Thyroid gland (tissue), 4 donors: ENCODE measurements at regions not wholly inside any gene's neighbourhood (a gene's known extent, or its start where the extent isn't known, plus 50 kb on each side); places are given as distances from the start of the nearest gene placed in this dataset.

Experiments
- DNase-seq, 2 donors: peaks; one replicate each; pipeline ENCODE4 v3.0.0-alpha.2; 2019
- H3K27ac ChIP-seq, 3 donors: fragments of 200-600 bp; sonication (generic); 1 replicate in 2 of 3; 2 replicates in 1 of 3; pipeline ENCODE4 v1.5.1; 2016 to 2019; ENCODE audit warnings: mild to moderate bottlenecking in 1 of 3, moderate library complexity in 1 of 3
- H3K27me3 ChIP-seq: fragments of 200-600 bp; sonication (generic); one replicate; pipeline ENCODE4 v1.5.1; 2019
- H3K36me3 ChIP-seq, 2 donors: fragments of 200-600 bp; sonication (generic); one replicate each; pipeline ENCODE4 v1.5.1; 2016 to 2019
- H3K4me1 ChIP-seq, 2 donors: fragments of 200-600 bp; sonication (generic); one replicate each; pipeline ENCODE4 v1.5.1; 2017 to 2019
- H3K4me3 ChIP-seq, 3 donors: fragments of 200-600 bp; sonication (generic); replicated peaks in 1 of 3; 1 replicate in 2 of 3; 2 replicates in 1 of 3; pipeline ENCODE4 v1.5.1; 2016; ENCODE audit warnings: mild to moderate bottlenecking in 1 of 3
- H3K9me3 ChIP-seq: fragments of 200-600 bp; sonication (generic); one replicate; pipeline ENCODE4 v1.5.1; 2017
- CTCF ChIP-seq, 6 experiments: fragments of 200-600 bp in 3 of 6; fragments of 450-650 bp in 3 of 6; sonication (generic) in 3 of 6; IDR thresholded peaks; one replicate each; pipeline ENCODE4 v1.5.1; 2016 to 2019; ENCODE audit warnings: antibody characterized with exemption in 6 of 6, mild to moderate bottlenecking in 2 of 6, inconsistent platforms in 1 of 6, moderate library complexity in 1 of 6
- POLR2A ChIP-seq, 2 donors: fragments of 450-650 bp; IDR thresholded peaks; one replicate each; pipeline ENCODE4 v1.6.1; 2017; ENCODE audit warnings: antibody characterized with exemption in 2 of 2, mild to moderate bottlenecking in 2 of 2, moderate library complexity in 1 of 2
- WGBS, 2 donors: methylation state at CpG; one replicate each; pipeline ENCODE4 v1.1.5; 2017; 5-methylcytosine and 5-hydroxymethylcytosine counted together
- intact Hi-C: fragments of 100-400 bp; cut with DNase I; formaldehyde crosslinking; loops from one replicate; pipeline ENCODE4 v1.15.1; 2023

DNA sequence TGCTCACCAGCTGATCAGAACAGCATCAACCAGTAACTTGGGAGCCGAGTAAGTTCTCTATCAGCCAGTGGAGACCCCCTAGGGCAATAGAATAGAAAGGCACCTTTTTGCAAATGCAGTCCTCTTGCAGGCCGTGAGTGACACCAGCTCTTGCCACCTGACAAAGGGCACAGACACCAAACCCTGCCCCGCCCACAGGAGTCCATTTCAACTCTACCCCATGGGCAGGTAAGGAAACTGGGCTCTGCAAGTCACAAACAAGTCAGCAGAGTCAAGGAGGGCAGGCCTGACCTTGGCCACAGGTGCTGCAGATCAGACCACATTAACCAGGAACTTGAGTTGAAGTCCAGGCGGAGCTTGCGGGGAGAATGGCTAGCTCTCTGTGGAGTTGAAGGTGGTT lies 77.4 kb upstream of the SPATA13 start:
- no peak for TF ChIP-seq CTCF (IDR thresholded peaks at IDR 0.05)
- TF ChIP-seq POLR2A (IDR thresholded peaks at IDR 0.05) = no peak
- H3K36me3 ChIP-seq = no peaks in the 10 kb centered on the region
- WGBS, 2 donors = 84 to 91% methylated on average over 5 of the region's 5 CpGs
- no peaks in the 10 kb centered on the region for H3K9me3 ChIP-seq
- no peak overlapping the region for H3K27ac ChIP-seq
- H3K27me3 ChIP-seq = no peaks in the 10 kb centered on the region
- no peak overlapping the region for H3K4me3 ChIP-seq
- DNase-seq = no peak
- intact Hi-C loops = no loop called here
- H3K4me1 ChIP-seq = peaks cover 0 to 11% of the 10 kb centered on the region in 2 donors

DNA sequence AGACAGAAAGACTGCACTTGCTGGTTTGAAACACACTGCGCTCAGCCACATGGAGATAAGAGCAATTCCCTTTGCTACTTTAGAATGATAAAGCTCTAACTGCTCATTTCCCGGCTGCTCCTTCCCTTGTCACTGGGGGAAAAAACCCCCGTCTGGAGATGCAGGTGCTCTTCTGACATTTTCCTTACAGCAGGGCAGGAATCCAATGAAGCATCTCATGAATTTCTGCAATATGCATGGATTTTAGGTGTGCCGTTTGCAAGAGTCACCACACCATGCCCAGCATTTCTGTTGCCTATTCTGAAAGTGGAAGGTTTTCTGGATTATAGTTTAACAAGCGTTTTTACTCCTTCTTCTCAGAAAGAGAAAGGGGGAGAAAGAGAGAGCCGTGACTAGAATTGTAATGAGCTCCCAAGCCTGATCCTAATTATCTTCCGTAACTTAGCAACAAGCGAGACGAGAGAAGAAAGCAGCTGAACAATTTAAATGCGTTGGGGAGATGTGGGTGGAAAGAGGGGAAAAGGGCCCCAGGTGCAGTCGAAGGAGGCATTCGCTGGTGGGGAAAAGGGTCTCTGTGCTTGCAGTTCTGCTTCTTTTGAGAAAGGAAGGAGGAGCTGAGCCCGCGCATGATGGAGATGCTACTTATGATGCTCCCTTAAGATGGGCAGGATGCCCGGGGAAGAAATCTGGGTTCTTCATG lies 76.6 kb upstream of the SPATA13 start:
- intact Hi-C loops = no loop called here
- H3K4me3 ChIP-seq = no peak overlapping the region

GRCh38 chr13:24085662-24086061 lies 74.9 kb upstream of the SPATA13 start:
- DNase-seq = peak; percentile 59 to 61
- Histone ChIP-seq H3K4me1 (peaks cover 0 to 11% of the 10 kb centered on the region in 2 donors), H3K9me3 (no peaks in the 10 kb centered on the region), H3K27ac (peak overlapping the region in 1 of 3 donors; percentile 32), H3K27me3 (no peaks in the 10 kb centered on the region), H3K36me3 (no peaks in the 10 kb centered on the region), H3K4me3 (no peak overlapping the region)
- TF ChIP-seq POLR2A (IDR thresholded peaks at IDR 0.05) = no peak
- TF ChIP-seq CTCF (IDR thresholded peaks at IDR 0.05) = no peak
- WGBS, 2 donors = 34 to 41% methylated on average over 4 of the region's 4 CpGs
- intact Hi-C loops = no loop called here

More for the DNA sequence above, 76.6 kb upstream of the SPATA13 start:
- no peak overlapping the region for H3K27ac ChIP-seq
- no peak for DNase-seq
- H3K27me3 ChIP-seq = no peaks in the 10 kb centered on the region
- no peaks in the 10 kb centered on the region for H3K36me3 ChIP-seq
- H3K4me1 ChIP-seq = peaks cover 0 to 11% of the 10 kb centered on the region in 2 donors
- no peak for TF ChIP-seq CTCF (IDR thresholded peaks at IDR 0.05)
- TF ChIP-seq POLR2A (IDR thresholded peaks at IDR 0.05) = no peak
- 65 to 75% methylated on average over 15 of the region's 15 CpGs for WGBS, 2 donors
- H3K9me3 ChIP-seq = no peaks in the 10 kb centered on the region

GRCh38 chr13:24086642-24087041 lies 73.9 kb upstream of the SPATA13 start:
- DNase-seq = peak in 1 of 2 donors; percentile 8

More at GRCh38 chr13:24086642-24087041, 73.9 kb upstream of the SPATA13 start:
- WGBS, 2 donors = 79 to 85% methylated on average over 6 of the region's 6 CpGs
- H3K27ac ChIP-seq = no peak overlapping the region
- H3K4me1 ChIP-seq = peaks cover 6 to 20% of the 10 kb centered on the region in 2 donors
- no peak overlapping the region for H3K4me3 ChIP-seq
- no peaks in the 10 kb centered on the region for H3K27me3 ChIP-seq
- intact Hi-C loops = no loop called here
- TF ChIP-seq CTCF (IDR thresholded peaks at IDR 0.05) (no peak), POLR2A (IDR thresholded peaks at IDR 0.05) (no peak)
- H3K9me3 ChIP-seq = no peaks in the 10 kb centered on the region
- no peaks in the 10 kb centered on the region for H3K36me3 ChIP-seq
